Hematopoietic multipotent progenitor cell (in vitro differentiated cells): ENCODE measurements at regions not wholly inside any gene's neighbourhood (a gene's known extent, or its start where the extent isn't known, plus 50 kb on each side); places are given as distances from the start of the nearest gene placed in this dataset.
A peak's percentile ranks its signal among the peaks of the same experiment; 100 is the strongest.
"Not testable (repeated sequence)": the region's sequence is repeated elsewhere in the genome, so short reads cannot be mapped to it uniquely, and the experiment has no call there.

Experiments used
- DNase-seq, 3 donors: peaks; one replicate each; pipeline ENCODE4 v3.0.0-alpha.2; 2011 to 2015; ENCODE audit warnings: low read depth in 2 of 3, low spot score in 2 of 3

GRCh38 chr2:160583813-160584537, 90.4 kb upstream of the RBMS1 start:
- DNase-seq = no peak

GRCh38 chr2:160584972-160585494, 91.4 kb upstream of the RBMS1 start:
- DNase-seq = no peak

- peak in 1 of 3 donors; percentile 17 for DNase-seq
These were observed 97.1 kb upstream of the RBMS1 start for GRCh38 chr2:160590664-160591063.

GRCh38 chr2:160592401-160592800, 98.8 kb upstream of the RBMS1 start:
- no peak for DNase-seq

GRCh38 chr2:160592993-160593392, 99.4 kb upstream of the RBMS1 start:
- no peak for DNase-seq

GRCh38 chr2:160596441-160596840, 102.8 kb upstream of the RBMS1 start:
- no peak for DNase-seq

GRCh38 chr2:160600437-160600836, 106.8 kb upstream of the RBMS1 start:
- not testable (repeated sequence) for DNase-seq

- DNase-seq = no peak
These were observed 108.5 kb upstream of the RBMS1 start for GRCh38 chr2:160602073-160602472.

GRCh38 chr2:160603771-160604510, 110.3 kb upstream of the RBMS1 start:
- DNase-seq = no peak

GRCh38 chr2:160606341-160606740, 112.7 kb upstream of the RBMS1 start:
- DNase-seq = no peak

- DNase-seq = no peak
These were observed 115.0 kb upstream of the RBMS1 start for GRCh38 chr2:160608599-160608998.

GRCh38 chr2:160609346-160609745, 115.7 kb upstream of the RBMS1 start:
- DNase-seq = no peak

GRCh38 chr2:160610041-160610440, 116.4 kb upstream of the RBMS1 start:
- DNase-seq = no peak

- no peak for DNase-seq
These were observed 118.8 kb upstream of the RBMS1 start for GRCh38 chr2:160612266-160612856.

- no peak for DNase-seq
These were observed 120.0 kb upstream of the RBMS1 start for GRCh38 chr2:160613466-160614153.

GRCh38 chr2:160614391-160614790, 120.8 kb upstream of the RBMS1 start:
- DNase-seq = no peak

- DNase-seq = no peak
These were observed 122.1 kb upstream of the RBMS1 start for GRCh38 chr2:160615706-160616105.

GRCh38 chr2:160616149-160616548, 122.5 kb upstream of the RBMS1 start:
- DNase-seq = peak in 1 of 3 donors; percentile 12

- DNase-seq = no peak
These were observed 128.1 kb upstream of the RBMS1 start for GRCh38 chr2:160621748-160622147.

- not testable (repeated sequence) for DNase-seq
These were observed 134.5 kb upstream of the RBMS1 start for GRCh38 chr2:160628020-160628637.

- no peak for DNase-seq
These were observed 135.2 kb upstream of the RBMS1 start for GRCh38 chr2:160628811-160629210.
